MCF 10A (cell line): ENCODE measurements at regions not wholly inside any gene's neighbourhood (a gene's known extent, or its start where the extent isn't known, plus 50 kb on each side); places are given as distances from the start of the nearest gene placed in this dataset.

Source experiments
- BruUV-seq: library from RNA; stranded (reverse); fragments of 400-500 nt; replicated peaks from 2 replicates; lab custom pipeline; 2021; lab: Mats Ljungman, UMichigan
- CTCF ChIA-PET: fragments of 300-600 bp; sonication (Branson Sonifier 250); formaldehyde crosslinking; extraction: SDS; loops from one replicate; lab custom pipeline; 2021; ENCODE audit warnings: antibody characterized with exemption, inconsistent platforms; lab: Yijun Ruan, JAX
- POLR2A ChIA-PET: fragments of 300-600, 350-650 bp; sonication (Branson Sonifier 250); formaldehyde crosslinking; extraction: SDS; loops from one replicate; lab custom pipeline; 2020; ENCODE audit warnings: antibody characterized with exemption, inconsistent platforms; lab: Yijun Ruan, JAX
- DNase-seq: peaks from one replicate; pipeline ENCODE4 v3.0.0-alpha.2; 2018; ENCODE audit not compliant: unreplicated experiment
- H3K27ac Mint-ChIP-seq: one replicate; pipeline ENCODE4 v1.8.0; 2022; ENCODE audit warnings: mild to moderate bottlenecking, low read depth, mixed read lengths; ENCODE audit not compliant: unreplicated experiment
- H3K27me3 Mint-ChIP-seq: one replicate; pipeline ENCODE4 v1.8.0; 2022; ENCODE audit warnings: mixed read lengths; ENCODE audit not compliant: insufficient read depth, unreplicated experiment
- H3K36me3 Mint-ChIP-seq: one replicate; pipeline ENCODE4 v1.8.0; 2022; ENCODE audit warnings: mild to moderate bottlenecking, moderate library complexity, mixed read lengths; ENCODE audit not compliant: insufficient read depth, unreplicated experiment
- H3K4me1 Mint-ChIP-seq: one replicate; pipeline ENCODE4 v1.8.0; 2022; ENCODE audit warnings: mixed read lengths; ENCODE audit not compliant: insufficient read depth, unreplicated experiment
- H3K4me3 Mint-ChIP-seq: one replicate; pipeline ENCODE4 v1.8.0; 2022; ENCODE audit warnings: mild to moderate bottlenecking, moderate library complexity, mixed read lengths; ENCODE audit not compliant: unreplicated experiment
- H3K9me3 Mint-ChIP-seq: one replicate; pipeline ENCODE4 v1.8.0; 2022; ENCODE audit warnings: mixed read lengths; ENCODE audit not compliant: unreplicated experiment
- CTCF ChIP-seq: fragments of 200-600 bp; IDR thresholded peaks from one replicate; pipeline ENCODE4 v1.8.0; 2022; ENCODE audit warnings: antibody characterized with exemption, mild to moderate bottlenecking; ENCODE audit not compliant: unreplicated experiment
- intact Hi-C: fragments of 100-400 bp; cut with micrococcal nuclease; formaldehyde crosslinking; loops from 2 replicates; pipeline ENCODE4 v1.14.1; 2022

GRCh38 chr11:122359081-122359571, 243.1 kb upstream of the BLID start:
- peaks cover 8% of the 10 kb centered on the region for H3K9me3 Mint-ChIP-seq
- H3K27ac Mint-ChIP-seq = no peak overlapping the region
- H3K4me1 Mint-ChIP-seq = peaks cover 4% of the 10 kb centered on the region
- intact Hi-C loops = no loop called here
- ChIA-PET CTCF (interaction anchor here (0.6 kb wide), 1 partner anchor 198 kb away, joined by 3 read pairs; no protein-coding TSS in a partner anchor), POLR2A (interaction anchor here (0.5 to 1.2 kb wide), 2 partner anchors 15 to 87 kb away, joined by 3 read pairs; no protein-coding TSS in a partner anchor)
- no peaks in the 10 kb centered on the region for H3K27me3 Mint-ChIP-seq
- DNase-seq = no peak
- TF ChIP-seq CTCF = no peak
- no peak overlapping the region for H3K4me3 Mint-ChIP-seq
- peaks cover 41% of the 10 kb centered on the region for H3K36me3 Mint-ChIP-seq
- BruUV-seq = no TSS peak

- DNase-seq = no peak
- H3K27ac Mint-ChIP-seq = no peak overlapping the region
- peaks cover 8% of the 10 kb centered on the region for H3K9me3 Mint-ChIP-seq
- no peak for TF ChIP-seq CTCF
- H3K4me3 Mint-ChIP-seq = no peak overlapping the region
- H3K36me3 Mint-ChIP-seq = peaks cover 33% of the 10 kb centered on the region
- CTCF ChIA-PET = no interaction called here
- POLR2A ChIA-PET = interaction anchor here (1.2 to 1.7 kb wide), 2 partner anchors 9 to 15 kb away, joined by 3 to 5 read pairs; no protein-coding TSS in a partner anchor
- intact Hi-C loops = no loop called here
- BruUV-seq = no TSS peak
- no peaks in the 10 kb centered on the region for H3K4me1 Mint-ChIP-seq
- H3K27me3 Mint-ChIP-seq = no peaks in the 10 kb centered on the region
Observed at GRCh38 chr11:122358292-122358691, 242.3 kb upstream of the BLID start.

DNA sequence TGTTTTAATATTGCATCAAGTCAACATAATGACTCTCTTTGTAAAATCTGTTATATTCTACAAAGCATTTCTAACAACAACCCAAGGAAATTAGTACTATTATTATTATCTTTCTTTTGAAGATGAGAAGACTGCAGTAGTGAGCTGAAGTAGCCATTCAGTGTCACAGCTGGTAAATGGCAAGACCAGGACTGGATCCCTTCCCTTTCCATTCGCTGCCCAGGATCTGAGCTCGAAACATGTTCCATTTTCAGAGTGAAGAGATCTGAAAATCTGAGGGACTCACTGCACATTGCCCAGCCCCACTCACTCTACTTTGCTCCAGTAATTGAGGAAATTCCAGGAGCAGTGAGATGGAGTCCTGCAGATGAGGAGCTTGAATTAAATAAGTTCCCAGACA, 240.0 kb upstream of the BLID start:
- Mint-ChIP-seq H3K4me1 (no peaks in the 10 kb centered on the region), H3K36me3 (peaks cover 24% of the 10 kb centered on the region), H3K27me3 (no peaks in the 10 kb centered on the region), H3K27ac (no peak overlapping the region), H3K4me3 (no peak overlapping the region), H3K9me3 (peaks cover 8% of the 10 kb centered on the region)
- TF ChIP-seq CTCF = no peak
- no peak for DNase-seq
- no TSS peak for BruUV-seq
- ChIA-PET POLR2A (no interaction called here), CTCF (interaction anchor here (0.6 to 1.5 kb wide), 3 partner anchors 9 to 149 kb away, joined by 3 to 6 read pairs (median 3); no protein-coding TSS in a partner anchor)
- intact Hi-C loops = no loop called here

DNA sequence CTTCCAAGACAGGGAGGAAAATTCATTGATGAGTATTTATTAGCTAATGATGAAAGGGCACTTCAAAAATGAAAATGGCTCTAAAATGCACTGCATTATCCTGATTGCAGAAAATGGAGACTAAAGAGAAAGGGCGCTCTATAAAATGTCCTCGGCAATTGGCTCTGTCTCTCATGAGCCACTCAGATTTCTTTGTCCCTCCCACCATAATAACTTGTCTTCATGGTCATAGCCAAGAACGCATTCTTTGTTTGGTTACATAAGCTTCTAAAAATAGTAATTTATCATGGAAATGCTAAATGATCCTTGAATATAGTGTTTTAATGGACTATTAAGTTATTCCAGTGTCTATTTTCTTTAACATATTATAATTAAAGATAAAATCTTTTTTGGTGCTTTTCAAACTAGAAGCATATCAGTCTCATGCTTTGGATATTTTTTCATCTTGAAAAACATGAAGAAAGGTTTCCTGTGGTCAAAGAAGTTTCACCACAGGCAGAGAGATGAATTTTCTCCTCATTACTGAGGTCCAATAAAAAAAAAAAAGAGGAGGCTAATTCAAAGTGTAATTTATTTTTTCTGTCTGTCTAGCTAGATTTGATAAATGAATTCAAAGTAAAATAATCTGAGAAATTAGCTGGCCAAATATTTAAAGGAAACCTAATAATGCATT, 238.1 kb upstream of the BLID start:
- Mint-ChIP-seq H3K27ac (no peak overlapping the region), H3K4me3 (no peak overlapping the region), H3K9me3 (peaks cover 8% of the 10 kb centered on the region), H3K4me1 (peaks cover 9% of the 10 kb centered on the region), H3K27me3 (no peaks in the 10 kb centered on the region), H3K36me3 (peaks cover 27% of the 10 kb centered on the region)
- intact Hi-C loops = no loop called here
- ChIA-PET CTCF (no interaction called here), POLR2A (interaction anchor here (1.7 kb wide), 1 partner anchor 10 kb away, joined by 4 read pairs; no protein-coding TSS in a partner anchor)
- BruUV-seq = no TSS peak
- no peak for TF ChIP-seq CTCF
- DNase-seq = no peak
